K562 (cell line): ENCODE measurements at regions not wholly inside any gene's neighbourhood (a gene's known extent, or its start where the extent isn't known, plus 50 kb on each side); places are given as distances from the start of the nearest gene placed in this dataset.

Experiments used
- ATAC-seq: fragments of 200-7000 bp; cut with Tn5 transposase; 3 replicates; pipeline ENCODE4 v1.9.1; 2020; ENCODE audit warnings: moderate library complexity
- BruUV-seq: library from RNA; stranded (reverse); fragments of 400-500 nt; replicated peaks from 2 replicates; lab custom pipeline; 2021; lab: Mats Ljungman, UMichigan
- CTCF ChIA-PET: fragments of 300-600 bp; formaldehyde crosslinking; extraction: SDS; loops from one replicate; lab custom pipeline; 2021; ENCODE audit warnings: low intra/inter-chr PET ratio; lab: Yijun Ruan, JAX
- POLR2A ChIA-PET: fragments of 300-600, 350-650 bp; sonication (Branson Sonifier 250); formaldehyde crosslinking; extraction: SDS; loops from one replicate; lab custom pipeline; 2021; ENCODE audit warnings: antibody characterized with exemption, inconsistent platforms; lab: Yijun Ruan, JAX
- DNase-seq, 4 experiments: peaks; one replicate each; pipeline versions ENCODE4 v3.0.0 to v3.0.0-alpha.2; 2011 to 2018; ENCODE audit warnings: low spot score in 3 of 4, mixed read lengths in 3 of 4; ENCODE audit errors: extremely low read depth in 1 of 4
- FAIRE-seq: peaks from 2 replicates; lab custom pipeline; 2011; peaks lifted over from hg19 to GRCh38; lab: Jason Lieb, UNC
- H2AFZ ChIP-seq: 2 replicates; pipeline ENCODE4 v1.6.0; 2011; ENCODE audit warnings: low read depth, low read length, control low read depth, inconsistent platforms
- H3K27ac ChIP-seq: fragments of 200-600 bp; 3 replicates; pipeline ENCODE4 v1.8.0; 2011; ENCODE audit warnings: low read depth, mild to moderate bottlenecking, control low read depth, inconsistent platforms, low read length, moderate library complexity, mixed read lengths; ENCODE audit errors: extremely low read depth
- H3K27me3 ChIP-seq, 2 experiments: fragments of 300-600 bp in 1 of 2; 2 replicates in 1 of 2; 3 replicates in 1 of 2; pipeline versions ENCODE4 v1.6.0 to v1.8.0; 2011; ENCODE audit warnings: inconsistent platforms in 2 of 2, low read length in 2 of 2, mild to moderate bottlenecking in 1 of 2, mixed read lengths in 1 of 2, moderate library complexity in 1 of 2; ENCODE audit not compliant: control insufficient read depth in 2 of 2, insufficient read depth in 2 of 2
- H3K36me3 ChIP-seq: fragments of 300-600 bp; 3 replicates; pipeline ENCODE4 v1.8.0; 2011; ENCODE audit warnings: mild to moderate bottlenecking, low read length, inconsistent platforms; ENCODE audit not compliant: control insufficient read depth, insufficient read depth
- H3K4me1 ChIP-seq, 2 experiments: fragments of 200-600 bp in 1 of 2; replicated peaks in 1 of 2; 2 replicates in 1 of 2; 3 replicates in 1 of 2; pipeline versions ENCODE4 v1.5.1 to v1.8.0; 2011; ENCODE audit warnings: inconsistent platforms in 2 of 2, low read length in 2 of 2, mild to moderate bottlenecking in 1 of 2, mixed read lengths in 1 of 2, moderate library complexity in 1 of 2; ENCODE audit not compliant: control insufficient read depth in 2 of 2, insufficient read depth in 2 of 2
- H3K4me2 ChIP-seq: 2 replicates; pipeline ENCODE4 v1.6.1; 2011; ENCODE audit warnings: low read length, control low read depth, inconsistent platforms, mixed read lengths; ENCODE audit not compliant: insufficient read depth
- H3K4me3 ChIP-seq: fragments of 200-600 bp; sonication (generic), shearing (Covaris generic); 2 replicates; pipeline ENCODE4 v1.5.1; 2016; ENCODE audit warnings: control low read depth, inconsistent platforms
- H3K79me2 ChIP-seq: fragments of 200-600 bp; 3 replicates; pipeline ENCODE4 v1.8.0; 2011; ENCODE audit warnings: low read length, inconsistent platforms; ENCODE audit not compliant: control insufficient read depth, insufficient read depth
- H3K9ac ChIP-seq, 2 experiments: 2 replicates each; pipeline versions ENCODE4 v1.6.0 to v1.6.1; 2011; ENCODE audit warnings: low read depth in 2 of 2, low read length in 2 of 2, control low read depth in 1 of 2, inconsistent platforms in 1 of 2, mild to moderate bottlenecking in 1 of 2, mixed read lengths in 1 of 2; ENCODE audit not compliant: insufficient read depth in 1 of 2
- H3K9me1 ChIP-seq: one replicate; pipeline ENCODE4 v1.6.0; 2011; ENCODE audit warnings: inconsistent platforms, mild to moderate bottlenecking, low read length, moderate library complexity; ENCODE audit not compliant: control insufficient read depth, insufficient read depth
- H3K9me3 ChIP-seq: replicated peaks from 2 replicates; pipeline ENCODE4 v1.5.1; 2011; ENCODE audit warnings: low read depth, low read length, inconsistent platforms; ENCODE audit not compliant: control insufficient read depth, insufficient read depth
- H4K20me1 ChIP-seq: replicated peaks from 2 replicates; pipeline ENCODE4 v1.6.1; 2011; ENCODE audit warnings: low read length, inconsistent platforms, mixed read lengths; ENCODE audit not compliant: control insufficient read depth, insufficient read depth
- FOXJ2 ChIP-seq: fragments of 200-800 bp; sonication (Bioruptor generic); IDR thresholded peaks from 2 replicates; pipeline ENCODE4 v1.6.1; 2016; ENCODE audit warnings: missing genetic modification characterization, missing compliant biosample characterization
- MECOM ChIP-seq: fragments of 250-450 bp; sonication (Bioruptor Pico); IDR thresholded peaks from 2 replicates; pipeline ENCODE4 v1.8.0; 2022; ENCODE audit warnings: inconsistent platforms
- RBM22 ChIP-seq: fragments of 200-400 bp; formaldehyde crosslinking; IDR thresholded peaks from 2 replicates; pipeline ENCODE4 v1.6.1; 2018; ENCODE audit warnings: low read length, low read depth; ENCODE audit not compliant: poor library complexity, severe bottlenecking
- TCF15 ChIP-seq: fragments of 250-450 bp; sonication (Bioruptor Pico); IDR thresholded peaks from 2 replicates; pipeline ENCODE4 v1.8.0; 2022; ENCODE audit warnings: moderate library complexity, mild to moderate bottlenecking, inconsistent platforms
- WGBS: fragments of 100-300 bp; shearing (Covaris generic); methylation state at CpG from one replicate; pipeline ENCODE4 v1.1.6; 2016; ENCODE audit warnings: low coverage, mixed read lengths; ENCODE audit not compliant: insufficient coverage; ENCODE audit errors: missing lambda C conversion rate; 5-methylcytosine and 5-hydroxymethylcytosine counted together
- in situ Hi-C: fragments of 300-500 bp; cut with MboI; formaldehyde crosslinking; loops from 4 replicates; pipeline ENCODE4 v1.15.0; 2018; ENCODE audit warnings: inconsistent platforms, mixed read lengths
- intact Hi-C: fragments of 100-400 bp; cut with micrococcal nuclease; formaldehyde crosslinking; loops from 2 replicates; pipeline ENCODE4 v1.14.2; 2022
- TF ChIP-seq, protein P1 (sequence below): sonication (generic); formaldehyde crosslinking; IDR thresholded peaks from 2 replicates; pipeline ENCODE4 v1.8.0; 2022; ENCODE audit warnings: missing genetic modification reagents, mild to moderate bottlenecking, moderate library complexity, borderline replicate concordance
- TF ChIP-seq, protein P2 (sequence below): fragments of 250-450 bp; sonication (Bioruptor Pico); IDR thresholded peaks from 2 replicates; pipeline ENCODE4 v1.8.0; 2021; ENCODE audit warnings: moderate library complexity, mild to moderate bottlenecking, inconsistent platforms

DNA sequence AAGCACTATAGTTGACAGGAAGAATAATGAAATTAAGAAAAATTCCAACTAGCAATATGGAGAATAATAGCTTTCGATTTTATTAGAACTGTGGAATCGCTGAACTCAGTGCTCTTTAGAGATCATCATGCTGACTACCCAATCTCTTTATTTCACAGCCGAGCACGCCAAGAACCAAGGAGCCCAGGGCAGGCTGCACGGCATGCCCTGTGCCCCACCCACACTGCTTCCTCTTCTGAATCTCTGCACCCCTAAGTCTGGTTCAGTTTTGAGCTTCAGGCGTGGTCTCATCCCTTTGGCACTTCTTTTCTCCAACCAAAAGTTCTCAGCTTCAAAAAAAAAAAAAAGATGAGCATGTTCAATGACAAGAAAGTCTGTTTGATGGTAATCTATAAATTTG, 92.4 kb upstream of the ZNF800 start (continued):
- TF ChIP-seq TCF15 (CRISPR knock-in tag) (no peak), MECOM (CRISPR knock-in tag) (no peak), FOXJ2 (no peak)
- TF ChIP-seq, protein P1, sequence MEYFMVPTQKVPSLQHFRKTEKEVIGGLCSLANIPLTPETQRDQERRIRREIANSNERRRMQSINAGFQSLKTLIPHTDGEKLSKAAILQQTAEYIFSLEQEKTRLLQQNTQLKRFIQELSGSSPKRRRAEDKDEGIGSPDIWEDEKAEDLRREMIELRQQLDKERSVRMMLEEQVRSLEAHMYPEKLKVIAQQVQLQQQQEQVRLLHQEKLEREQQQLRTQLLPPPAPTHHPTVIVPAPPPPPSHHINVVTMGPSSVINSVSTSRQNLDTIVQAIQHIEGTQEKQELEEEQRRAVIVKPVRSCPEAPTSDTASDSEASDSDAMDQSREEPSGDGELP (CRISPR knock-in tag): no peak

DNA sequence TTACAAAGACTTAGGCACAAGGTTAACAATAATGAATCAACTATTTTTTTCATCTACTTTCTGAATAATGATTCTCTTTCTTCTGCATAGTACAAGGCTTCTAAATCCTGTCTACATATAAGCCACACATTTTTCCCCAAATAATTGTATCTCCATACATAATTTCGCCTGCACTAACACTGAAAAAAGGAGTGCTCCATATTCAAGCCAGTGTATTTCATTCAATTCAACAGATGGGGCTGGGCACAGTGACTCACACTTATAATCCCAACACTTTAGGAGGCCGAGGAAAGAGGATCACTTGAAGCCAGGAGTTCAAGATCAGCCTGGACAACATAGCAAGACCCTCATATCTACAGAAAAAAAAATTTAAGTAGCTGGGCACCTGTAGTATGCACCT, 86.0 kb upstream of the ZNF800 start:
- H2AFZ ChIP-seq: no peak overlapping the region
- H3K4me3 ChIP-seq: no peak overlapping the region
- FAIRE-seq: no peak
- no peaks in the 10 kb centered on the region for H3K36me3 ChIP-seq
- no peaks in the 10 kb centered on the region for H3K27me3 ChIP-seq
- 2% methylated on average over 2 of the region's 2 CpGs for WGBS
- DNase-seq: no peak
- ChIA-PET POLR2A (no interaction called here), CTCF (no interaction called here)
- peaks cover 4% of the 10 kb centered on the region; the same call in 1 of the 2 replicates for H4K20me1 ChIP-seq
- no peak overlapping the region for H3K4me2 ChIP-seq
- H3K27ac ChIP-seq: no peak overlapping the region
- H3K9me3 ChIP-seq: no peaks in the 10 kb centered on the region
- BruUV-seq: no TSS peak
- no peaks in the 10 kb centered on the region for H3K9me1 ChIP-seq
- no peaks in the 10 kb centered on the region for H3K79me2 ChIP-seq
- in situ Hi-C loops (no loop called here), intact Hi-C loops (no loop called here)
- TF ChIP-seq, protein P2, sequence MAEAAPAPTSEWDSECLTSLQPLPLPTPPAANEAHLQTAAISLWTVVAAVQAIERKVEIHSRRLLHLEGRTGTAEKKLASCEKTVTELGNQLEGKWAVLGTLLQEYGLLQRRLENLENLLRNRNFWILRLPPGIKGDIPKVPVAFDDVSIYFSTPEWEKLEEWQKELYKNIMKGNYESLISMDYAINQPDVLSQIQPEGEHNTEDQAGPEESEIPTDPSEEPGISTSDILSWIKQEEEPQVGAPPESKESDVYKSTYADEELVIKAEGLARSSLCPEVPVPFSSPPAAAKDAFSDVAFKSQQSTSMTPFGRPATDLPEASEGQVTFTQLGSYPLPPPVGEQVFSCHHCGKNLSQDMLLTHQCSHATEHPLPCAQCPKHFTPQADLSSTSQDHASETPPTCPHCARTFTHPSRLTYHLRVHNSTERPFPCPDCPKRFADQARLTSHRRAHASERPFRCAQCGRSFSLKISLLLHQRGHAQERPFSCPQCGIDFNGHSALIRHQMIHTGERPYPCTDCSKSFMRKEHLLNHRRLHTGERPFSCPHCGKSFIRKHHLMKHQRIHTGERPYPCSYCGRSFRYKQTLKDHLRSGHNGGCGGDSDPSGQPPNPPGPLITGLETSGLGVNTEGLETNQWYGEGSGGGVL: no peak
- TF ChIP-seq RBM22: no peak
- no peak overlapping the region for H3K9ac ChIP-seq
- no peak for ATAC-seq
- H3K4me1 ChIP-seq: no peaks in the 10 kb centered on the region
